Kidney capillary endothelial cell (primary cell): ENCODE measurements at regions not wholly inside any gene's neighbourhood (a gene's known extent, or its start where the extent isn't known, plus 50 kb on each side); places are given as distances from the start of the nearest gene placed in this dataset.

Experiments used
- DNase-seq: peaks from one replicate; pipeline ENCODE4 v3.0.0-alpha.2; 2018; ENCODE audit warnings: low spot score

- DNase-seq: no peak
Measured at GRCh38 chr2:215712871-215713790, 277.3 kb upstream of the FN1 start.

- DNase-seq: peak; percentile 36
Measured at GRCh38 chr2:215712219-215712868, 276.5 kb upstream of the FN1 start.

- DNase-seq: peak; percentile 97
Measured at GRCh38 chr2:215711471-215712034, 275.7 kb upstream of the FN1 start.

GRCh38 chr2:215707608-215708007, 271.7 kb upstream of the FN1 start:
- DNase-seq: no peak

GRCh38 chr2:215705771-215706361, 270.0 kb upstream of the FN1 start:
- no peak for DNase-seq

GRCh38 chr2:215705281-215705680, 269.4 kb upstream of the FN1 start:
- DNase-seq: no peak

- DNase-seq: no peak
Measured at GRCh38 chr2:215702116-215702902, 266.4 kb upstream of the FN1 start.

- DNase-seq: no peak
Measured at GRCh38 chr2:215699700-215700538, 264.1 kb upstream of the FN1 start.

- no peak for DNase-seq
Measured at GRCh38 chr2:215699018-215699417, 263.1 kb upstream of the FN1 start.

GRCh38 chr2:215698566-215698965, 262.7 kb upstream of the FN1 start:
- DNase-seq: no peak

- DNase-seq: no peak
Measured at GRCh38 chr2:215697496-215697895, 261.6 kb upstream of the FN1 start.

- no peak for DNase-seq
Measured at GRCh38 chr2:215697003-215697402, 261.1 kb upstream of the FN1 start.

GRCh38 chr2:215695861-215696260, 260.0 kb upstream of the FN1 start:
- DNase-seq: no peak

- DNase-seq: no peak
Measured at GRCh38 chr2:215693999-215694580, 258.2 kb upstream of the FN1 start.

GRCh38 chr2:215693193-215693998, 257.5 kb upstream of the FN1 start:
- peak; percentile 67 for DNase-seq

- no peak for DNase-seq
Measured at GRCh38 chr2:215692387-215693079, 256.7 kb upstream of the FN1 start.

GRCh38 chr2:215691346-215691745, 255.5 kb upstream of the FN1 start:
- no peak for DNase-seq

- no peak for DNase-seq
Measured at GRCh38 chr2:215687149-215688031, 251.5 kb upstream of the FN1 start.
